Mesenchymal stem cell (in vitro differentiated cells and primary cell): ENCODE measurements at regions not wholly inside any gene's neighbourhood (a gene's known extent, or its start where the extent isn't known, plus 50 kb on each side); places are given as distances from the start of the nearest gene placed in this dataset.

Source experiments
- DNase-seq: peaks from one replicate; pipeline ENCODE4 v3.0.0-alpha.2; 2013
- H2AFZ ChIP-seq: one replicate; pipeline ENCODE4 v1.6.1; 2013; ENCODE audit warnings: low read depth, mild to moderate bottlenecking, control low read depth, inconsistent platforms, low read length, moderate library complexity
- H2AK5ac ChIP-seq: 2 replicates; pipeline ENCODE4 v1.6.1; 2013; ENCODE audit warnings: low read length, moderate library complexity, mild to moderate bottlenecking, inconsistent platforms; ENCODE audit not compliant: severe bottlenecking
- H2BK120ac ChIP-seq: one replicate; pipeline ENCODE4 v1.6.1; 2013; ENCODE audit warnings: low read depth, mild to moderate bottlenecking, inconsistent platforms, low read length, moderate library complexity
- H2BK12ac ChIP-seq, 2 experiments: one replicate each; pipeline ENCODE4 v1.6.1; 2013; ENCODE audit warnings: inconsistent platforms in 2 of 2, low read length in 2 of 2, mild to moderate bottlenecking in 2 of 2, moderate library complexity in 2 of 2, control low read depth in 1 of 2
- H2BK15ac ChIP-seq: one replicate; pipeline ENCODE4 v1.6.1; 2013; ENCODE audit warnings: mild to moderate bottlenecking, low read depth, inconsistent platforms; ENCODE audit not compliant: poor library complexity, severe bottlenecking
- H2BK5ac ChIP-seq: 2 replicates; pipeline ENCODE4 v1.6.1; 2013; ENCODE audit warnings: low read depth, mild to moderate bottlenecking, low read length, control low read depth, inconsistent platforms; ENCODE audit not compliant: poor library complexity, severe bottlenecking
- H3K14ac ChIP-seq, 2 experiments: one replicate each; pipeline ENCODE4 v1.6.1; 2013; ENCODE audit warnings: inconsistent platforms in 2 of 2, low read length in 2 of 2, control low read depth in 1 of 2, mild to moderate bottlenecking in 1 of 2, moderate library complexity in 1 of 2
- H3K18ac ChIP-seq, 2 experiments: one replicate each; pipeline ENCODE4 v1.6.1; 2013; ENCODE audit warnings: inconsistent platforms in 2 of 2, low read length in 2 of 2, control low read depth in 1 of 2, low read depth in 1 of 2, mild to moderate bottlenecking in 1 of 2
- H3K23ac ChIP-seq, 2 experiments: one replicate each; pipeline ENCODE4 v1.6.1; 2013; ENCODE audit warnings: inconsistent platforms in 2 of 2, low read length in 2 of 2, mild to moderate bottlenecking in 2 of 2, moderate library complexity in 2 of 2, control low read depth in 1 of 2
- H3K27ac ChIP-seq: 2 replicates; pipeline ENCODE4 v1.5.1; 2013; ENCODE audit warnings: mild to moderate bottlenecking, moderate library complexity, low read length, control low read depth, inconsistent platforms; ENCODE audit not compliant: poor library complexity, severe bottlenecking
- H3K27me3 ChIP-seq, 2 experiments: 2 replicates each; pipeline versions ENCODE4 v1.6.1 to v1.7.0; 2013; ENCODE audit warnings: low read length in 2 of 2, mild to moderate bottlenecking in 2 of 2, moderate library complexity in 2 of 2, control low read depth in 1 of 2, inconsistent platforms in 1 of 2; ENCODE audit not compliant: control insufficient read depth in 1 of 2, insufficient read depth in 1 of 2
- H3K36me3 ChIP-seq, 2 experiments: 2 replicates each; pipeline versions ENCODE4 v1.6.1 to v1.7.0; 2013; ENCODE audit warnings: low read length in 2 of 2, control low read depth in 1 of 2, inconsistent platforms in 1 of 2, low read depth in 1 of 2, mild to moderate bottlenecking in 1 of 2; ENCODE audit not compliant: insufficient read depth in 2 of 2, control insufficient read depth in 1 of 2
- H3K4ac ChIP-seq, 2 experiments: one replicate each; pipeline ENCODE4 v1.6.1; 2013; ENCODE audit warnings: inconsistent platforms in 2 of 2, low read length in 2 of 2, mild to moderate bottlenecking in 2 of 2, moderate library complexity in 2 of 2, control low read depth in 1 of 2, low read depth in 1 of 2
- H3K4me1 ChIP-seq: 2 replicates; pipeline ENCODE4 v1.6.1; 2013; ENCODE audit warnings: low read depth, low read length, control low read depth; ENCODE audit not compliant: control insufficient read depth, insufficient read depth
- H3K4me2 ChIP-seq: 2 replicates; pipeline ENCODE4 v1.6.1; 2013; ENCODE audit warnings: low read length, mild to moderate bottlenecking, inconsistent platforms; ENCODE audit not compliant: poor library complexity, severe bottlenecking
- H3K4me3 ChIP-seq, 2 experiments: 2 replicates each; pipeline versions ENCODE4 v1.5.1 to v1.7.0; 2013; ENCODE audit warnings: low read length in 2 of 2, mild to moderate bottlenecking in 2 of 2, control low read depth in 1 of 2, low read depth in 1 of 2; ENCODE audit not compliant: insufficient read depth in 1 of 2
- H3K79me1 ChIP-seq: replicated peaks from 2 replicates; pipeline ENCODE4 v1.6.1; 2013; ENCODE audit warnings: mild to moderate bottlenecking, control low read depth, low read length, inconsistent platforms; ENCODE audit not compliant: poor library complexity, severe bottlenecking
- H3K9ac ChIP-seq: 2 replicates; pipeline ENCODE4 v1.7.0; 2013; ENCODE audit warnings: mild to moderate bottlenecking, low read length, moderate library complexity
- H3K9me3 ChIP-seq: 2 replicates; pipeline ENCODE4 v1.7.0; 2013; ENCODE audit warnings: mild to moderate bottlenecking, low read length; ENCODE audit not compliant: control insufficient read depth
- H4K8ac ChIP-seq: one replicate; pipeline ENCODE4 v1.6.1; 2013; ENCODE audit warnings: inconsistent platforms, mild to moderate bottlenecking, low read length, moderate library complexity
- H4K91ac ChIP-seq: one replicate; pipeline ENCODE4 v1.6.1; 2013; ENCODE audit warnings: mild to moderate bottlenecking, low read length, inconsistent platforms
- WGBS: methylation state at CpG from one replicate; pipeline ENCODE4 v1.1.7; 2013; ENCODE audit warnings: mixed read lengths; 5-methylcytosine and 5-hydroxymethylcytosine counted together

GRCh38 chr7:9250876-9251275 lies 817.5 kb downstream of the NXPH1 start:
- Histone ChIP-seq H3K27ac (no peak overlapping the region), H2BK15ac (no peak overlapping the region), H4K8ac (no peak overlapping the region), H3K9ac (no peak overlapping the region), H2BK120ac (no peak overlapping the region), H3K27me3 (no peaks in the 10 kb centered on the region), H3K79me1 (no peaks in the 10 kb centered on the region), H3K23ac (no peak overlapping the region), H3K4me1 (no peaks in the 10 kb centered on the region), H2BK12ac (no peak overlapping the region), H4K91ac (no peak overlapping the region), H3K4me2 (no peak overlapping the region), H2BK5ac (no peak overlapping the region), H3K9me3 (peaks cover 14% of the 10 kb centered on the region), H3K4ac (no peak overlapping the region), H2AFZ (no peak overlapping the region), H2AK5ac (no peak overlapping the region), H3K4me3 (no peak overlapping the region), H3K36me3 (no peaks in the 10 kb centered on the region), H3K14ac (no peak overlapping the region), H3K18ac (no peak overlapping the region)
- WGBS, result 63% methylated on average over 4 of the region's 4 CpGs
- no peak for DNase-seq

GRCh38 chr7:9264395-9264794 lies 831.0 kb downstream of the NXPH1 start:
- no peak overlapping the region for H3K4me2 ChIP-seq
- 62% methylated on average over 2 of the region's 3 CpGs for WGBS

GRCh38 chr7:9280088-9280487 lies 846.7 kb downstream of the NXPH1 start:
- no peak overlapping the region for H2BK5ac ChIP-seq
- no peaks in the 10 kb centered on the region for H3K27me3 ChIP-seq
- no peak overlapping the region for H3K4me3 ChIP-seq
- no peak for DNase-seq
- H3K9me3 ChIP-seq, result peaks cover 16% of the 10 kb centered on the region
- H3K4me2 ChIP-seq, result no peak overlapping the region
- no peak overlapping the region for H3K4ac ChIP-seq
- no peak overlapping the region for H2AFZ ChIP-seq
- H3K79me1 ChIP-seq, result no peaks in the 10 kb centered on the region
- no peaks in the 10 kb centered on the region for H3K4me1 ChIP-seq
- no peak overlapping the region for H3K14ac ChIP-seq
- no peak overlapping the region for H4K91ac ChIP-seq
- no peak overlapping the region for H3K23ac ChIP-seq
- no peaks in the 10 kb centered on the region for H3K36me3 ChIP-seq
- no peak overlapping the region for H2BK15ac ChIP-seq
- no peak overlapping the region for H3K27ac ChIP-seq
- H2AK5ac ChIP-seq, result no peak overlapping the region
- H3K18ac ChIP-seq, result no peak overlapping the region
- H4K8ac ChIP-seq, result no peak overlapping the region
- H2BK120ac ChIP-seq, result no peak overlapping the region
- no peak overlapping the region for H3K9ac ChIP-seq
- H2BK12ac ChIP-seq, result no peak overlapping the region

More at GRCh38 chr7:9264395-9264794, 831.0 kb downstream of the NXPH1 start:
- Histone ChIP-seq H2BK15ac (no peak overlapping the region), H3K4me1 (no peaks in the 10 kb centered on the region), H3K14ac (no peak overlapping the region), H3K79me1 (no peaks in the 10 kb centered on the region), H4K8ac (no peak overlapping the region), H3K4me3 (no peak overlapping the region), H3K9me3 (peaks cover 24% of the 10 kb centered on the region), H2AK5ac (no peak overlapping the region), H3K23ac (no peak overlapping the region), H2BK12ac (no peak overlapping the region), H3K27me3 (no peaks in the 10 kb centered on the region), H3K9ac (no peak overlapping the region), H3K36me3 (no peaks in the 10 kb centered on the region), H3K4ac (no peak overlapping the region), H3K27ac (no peak overlapping the region), H2BK5ac (no peak overlapping the region), H4K91ac (no peak overlapping the region), H2BK120ac (no peak overlapping the region), H3K18ac (no peak overlapping the region), H2AFZ (no peak overlapping the region)
- DNase-seq, result no peak

GRCh38 chr7:9283246-9283645 lies 849.8 kb downstream of the NXPH1 start:
- H3K79me1 ChIP-seq, result no peaks in the 10 kb centered on the region

More at GRCh38 chr7:9283246-9283645, 849.8 kb downstream of the NXPH1 start:
- Histone ChIP-seq H2BK12ac (no peak overlapping the region), H3K36me3 (no peaks in the 10 kb centered on the region), H2BK5ac (no peak overlapping the region), H2AK5ac (no peak overlapping the region), H2BK15ac (no peak overlapping the region), H3K9ac (no peak overlapping the region), H3K27ac (no peak overlapping the region), H4K91ac (no peak overlapping the region), H3K23ac (no peak overlapping the region), H2AFZ (no peak overlapping the region), H3K27me3 (no peaks in the 10 kb centered on the region), H4K8ac (no peak overlapping the region), H3K9me3 (peaks cover 20% of the 10 kb centered on the region), H3K18ac (no peak overlapping the region), H3K4me3 (no peak overlapping the region), H3K14ac (no peak overlapping the region), H2BK120ac (no peak overlapping the region), H3K4ac (no peak overlapping the region), H3K4me2 (no peak overlapping the region), H3K4me1 (no peaks in the 10 kb centered on the region)
- no peak for DNase-seq
- 95% methylated on average over 2 of the region's 2 CpGs for WGBS
